ENCODE measurements at regions not wholly inside any gene's neighbourhood (a gene's known extent, or its start where the extent isn't known, plus 50 kb on each side); places are given as distances from the start of the nearest gene placed in this dataset.

DNA sequence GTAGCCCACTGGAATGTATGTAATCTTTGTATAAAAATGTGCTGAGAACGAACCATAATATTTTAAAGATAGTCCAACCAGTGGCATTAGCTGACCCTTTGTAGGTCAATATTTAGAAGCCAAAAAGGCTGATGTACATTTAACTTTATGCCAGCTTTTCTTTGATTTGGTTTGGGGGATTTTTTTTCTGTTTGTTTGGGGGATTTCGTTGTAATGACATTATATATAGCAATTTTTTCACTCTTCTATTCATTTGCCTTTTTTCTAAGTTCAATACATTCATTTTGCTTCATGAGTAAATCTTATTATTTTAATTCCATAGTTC, 382.0 kb upstream of the NOCT start:
- Histone ChIP-seq H3K9ac (ENCODE audit: insufficient read depth in 1 of 2, low read length in 2 of 2) (no peak overlapping the region), H3K9me3 (ENCODE audit: control insufficient read depth in 4 of 4, insufficient read depth in 3 of 4, low read length in 3 of 4) (no peaks in the 10 kb centered on the region)

DNA sequence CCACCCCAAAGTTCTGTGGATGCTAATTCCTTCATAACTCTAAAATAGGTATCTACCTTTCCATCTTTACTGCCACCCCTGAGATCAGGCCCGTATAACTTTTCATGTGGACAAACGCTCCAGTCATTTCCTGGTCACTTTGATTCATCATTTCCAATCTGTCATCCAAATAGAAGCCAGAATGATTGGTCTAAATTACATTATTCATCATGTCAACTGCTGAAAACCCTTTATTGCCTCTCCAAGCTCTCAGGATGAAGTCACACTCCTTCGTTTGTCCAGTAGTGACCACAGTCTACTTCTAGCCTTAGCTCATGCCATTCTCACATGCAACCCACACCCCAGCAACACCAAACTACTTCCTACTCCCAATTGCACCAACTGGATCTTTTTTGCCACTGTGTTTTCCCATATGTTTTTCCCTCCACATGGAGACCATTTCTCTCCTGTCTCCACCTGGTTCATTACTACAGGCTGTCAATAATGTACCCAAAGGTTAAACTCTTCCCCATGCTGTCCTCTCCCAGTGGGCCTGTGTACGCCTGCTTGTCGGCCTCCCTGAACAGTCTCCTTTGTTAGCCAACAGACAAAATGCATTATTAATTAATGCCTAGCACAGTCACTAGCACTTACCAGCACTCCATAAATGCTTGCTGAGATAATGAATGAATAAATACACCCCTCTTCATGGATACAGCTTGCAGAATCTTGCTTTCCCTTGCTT, 382.6 kb upstream of the NOCT start:
- Histone ChIP-seq H3K4me3 (no peak overlapping the region), H3K27ac (ENCODE audit: low read depth in 1 of 2, low read length in 1 of 2) (no peak overlapping the region), H3K4me1 (ENCODE audit: control insufficient read depth in 5 of 5, insufficient read depth in 5 of 5, low read length in 5 of 5) (peaks cover 0 to 2% (median 0%) of the 10 kb centered on the region in 5 donors), H3K36me3 (ENCODE audit: control insufficient read depth in 4 of 4, insufficient read depth in 4 of 4, low read length in 4 of 4) (no peaks in the 10 kb centered on the region), H3K9ac (ENCODE audit: insufficient read depth in 1 of 2, low read length in 2 of 2) (no peak overlapping the region), H3K9me3 (ENCODE audit: control insufficient read depth in 4 of 4, insufficient read depth in 3 of 4, low read length in 3 of 4) (no peaks in the 10 kb centered on the region), H3K27me3 (ENCODE audit: control insufficient read depth in 3 of 3, insufficient read depth in 3 of 3, low read length in 2 of 3) (no peaks in the 10 kb centered on the region)
- ATAC-seq (ENCODE audit: insufficient read depth, low FRiP score): no peak
- 84 to 87% methylated on average over 5 of the region's 5 CpGs for WGBS, 2 donors
- no peak for DNase-seq
- TF ChIP-seq, protein P1, sequence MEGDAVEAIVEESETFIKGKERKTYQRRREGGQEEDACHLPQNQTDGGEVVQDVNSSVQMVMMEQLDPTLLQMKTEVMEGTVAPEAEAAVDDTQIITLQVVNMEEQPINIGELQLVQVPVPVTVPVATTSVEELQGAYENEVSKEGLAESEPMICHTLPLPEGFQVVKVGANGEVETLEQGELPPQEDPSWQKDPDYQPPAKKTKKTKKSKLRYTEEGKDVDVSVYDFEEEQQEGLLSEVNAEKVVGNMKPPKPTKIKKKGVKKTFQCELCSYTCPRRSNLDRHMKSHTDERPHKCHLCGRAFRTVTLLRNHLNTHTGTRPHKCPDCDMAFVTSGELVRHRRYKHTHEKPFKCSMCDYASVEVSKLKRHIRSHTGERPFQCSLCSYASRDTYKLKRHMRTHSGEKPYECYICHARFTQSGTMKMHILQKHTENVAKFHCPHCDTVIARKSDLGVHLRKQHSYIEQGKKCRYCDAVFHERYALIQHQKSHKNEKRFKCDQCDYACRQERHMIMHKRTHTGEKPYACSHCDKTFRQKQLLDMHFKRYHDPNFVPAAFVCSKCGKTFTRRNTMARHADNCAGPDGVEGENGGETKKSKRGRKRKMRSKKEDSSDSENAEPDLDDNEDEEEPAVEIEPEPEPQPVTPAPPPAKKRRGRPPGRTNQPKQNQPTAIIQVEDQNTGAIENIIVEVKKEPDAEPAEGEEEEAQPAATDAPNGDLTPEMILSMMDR (IDR thresholded peaks at IDR 0.05; ENCODE audit: control extremely low read depth, extremely low read depth): no peak

More for the DNA sequence above, 382.0 kb upstream of the NOCT start:
- TF ChIP-seq, protein P1 (IDR thresholded peaks at IDR 0.05; ENCODE audit: control extremely low read depth, extremely low read depth): no peak
- Histone ChIP-seq H3K4me1 (ENCODE audit: control insufficient read depth in 5 of 5, insufficient read depth in 5 of 5, low read length in 5 of 5) (peaks cover 0 to 2% (median 0%) of the 10 kb centered on the region in 5 donors), H3K27me3 (ENCODE audit: control insufficient read depth in 3 of 3, insufficient read depth in 3 of 3, low read length in 2 of 3) (no peaks in the 10 kb centered on the region), H3K36me3 (ENCODE audit: control insufficient read depth in 4 of 4, insufficient read depth in 4 of 4, low read length in 4 of 4) (no peaks in the 10 kb centered on the region), H3K27ac (ENCODE audit: low read depth in 1 of 2, low read length in 1 of 2) (no peak overlapping the region), H3K4me3 (no peak overlapping the region)
- no peak for ATAC-seq (ENCODE audit: insufficient read depth, low FRiP score)
- DNase-seq: no peak
- WGBS, 2 donors: 80 to 83% methylated on average over 2 of the region's 2 CpGs

DNA sequence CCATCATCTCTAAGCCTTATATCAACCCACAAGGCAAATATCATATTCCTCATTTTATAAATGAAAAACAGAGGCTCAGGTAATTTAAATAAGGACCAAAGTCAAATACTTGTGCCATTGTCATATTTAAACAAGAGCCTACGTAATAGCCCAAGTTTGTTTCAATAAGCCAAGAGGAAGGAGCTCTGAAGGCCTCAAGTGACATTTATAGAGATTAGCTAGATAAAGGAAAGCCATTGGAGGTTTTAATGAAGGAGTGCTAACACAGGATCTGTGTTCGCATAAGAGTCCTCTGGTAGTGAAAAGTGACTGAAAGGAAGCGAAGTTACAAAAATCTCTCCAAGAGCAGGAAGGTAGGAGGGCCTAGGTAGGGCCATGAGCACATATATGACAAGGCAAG, 384.9 kb upstream of the NOCT start:
- no peak for DNase-seq
- H3K27me3 ChIP-seq (ENCODE audit: control insufficient read depth in 3 of 3, insufficient read depth in 3 of 3, low read length in 2 of 3): no peaks in the 10 kb centered on the region
- H3K9ac ChIP-seq (ENCODE audit: insufficient read depth in 1 of 2, low read length in 2 of 2): no peak overlapping the region
- H3K4me3 ChIP-seq: no peak overlapping the region
- TF ChIP-seq, protein P1 (IDR thresholded peaks at IDR 0.05; ENCODE audit: control extremely low read depth, extremely low read depth): no peak
- peaks cover 0 to 2% (median 0%) of the 10 kb centered on the region in 5 donors for H3K4me1 ChIP-seq (ENCODE audit: control insufficient read depth in 5 of 5, insufficient read depth in 5 of 5, low read length in 5 of 5)
- H3K36me3 ChIP-seq (ENCODE audit: control insufficient read depth in 4 of 4, insufficient read depth in 4 of 4, low read length in 4 of 4): no peaks in the 10 kb centered on the region
- no peaks in the 10 kb centered on the region for H3K9me3 ChIP-seq (ENCODE audit: control insufficient read depth in 4 of 4, insufficient read depth in 3 of 4, low read length in 3 of 4)
- H3K27ac ChIP-seq (ENCODE audit: low read depth in 1 of 2, low read length in 1 of 2): no peak overlapping the region
- 65 to 79% methylated on average over 3 of the region's 3 CpGs for WGBS, 2 donors
- ATAC-seq (ENCODE audit: insufficient read depth, low FRiP score): no peak

DNA sequence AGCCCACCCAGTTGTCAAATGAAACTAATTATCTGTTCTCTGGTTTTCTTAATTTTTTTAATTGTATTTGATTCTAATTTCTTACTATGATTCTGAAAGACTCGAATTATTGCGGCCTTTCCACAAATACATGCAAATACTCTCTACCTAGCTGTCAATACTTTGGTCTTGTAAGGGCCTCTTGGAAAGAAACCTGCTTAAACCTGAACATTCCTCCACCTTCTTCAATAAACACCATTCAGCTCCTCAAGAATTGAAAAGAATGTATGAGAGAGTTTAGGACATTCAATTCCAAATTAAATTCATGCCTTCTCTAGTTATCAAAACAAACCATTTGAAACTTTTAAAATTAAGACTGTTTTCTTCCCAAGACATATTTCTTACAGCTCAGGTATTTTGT, 385.9 kb upstream of the NOCT start:
- ATAC-seq (ENCODE audit: insufficient read depth, low FRiP score): no peak
- Histone ChIP-seq H3K36me3 (ENCODE audit: control insufficient read depth in 4 of 4, insufficient read depth in 4 of 4, low read length in 4 of 4) (no peaks in the 10 kb centered on the region), H3K4me1 (ENCODE audit: control insufficient read depth in 5 of 5, insufficient read depth in 5 of 5, low read length in 5 of 5) (peaks cover 0 to 2% (median 0%) of the 10 kb centered on the region in 5 donors), H3K27me3 (ENCODE audit: control insufficient read depth in 3 of 3, insufficient read depth in 3 of 3, low read length in 2 of 3) (no peaks in the 10 kb centered on the region), H3K27ac (ENCODE audit: low read depth in 1 of 2, low read length in 1 of 2) (no peak overlapping the region), H3K4me3 (no peak overlapping the region), H3K9ac (ENCODE audit: insufficient read depth in 1 of 2, low read length in 2 of 2) (no peak overlapping the region), H3K9me3 (ENCODE audit: control insufficient read depth in 4 of 4, insufficient read depth in 3 of 4, low read length in 3 of 4) (no peaks in the 10 kb centered on the region)
- TF ChIP-seq, protein P1 (IDR thresholded peaks at IDR 0.05; ENCODE audit: control extremely low read depth, extremely low read depth): no peak
- 71 to 84% methylated on average over 2 of the region's 2 CpGs for WGBS, 2 donors
- DNase-seq: peak in 1 of 3 donors; percentile 25
